ENCODE measurements at regions not wholly inside any gene's neighbourhood (a gene's known extent, or its start where the extent isn't known, plus 50 kb on each side); places are given as distances from the start of the nearest gene placed in this dataset.

GRCh38 chrX:21174439-21174838 is 199.8 kb upstream of the CNKSR2 start:
- H3K27ac ChIP-seq (replicated peaks) = no peak overlapping the region
- no peak for TF ChIP-seq CTCF (IDR thresholded peaks at IDR 0.05; ENCODE audit: borderline replicate concordance)
- no peak for DNase-seq
- no peaks in the 10 kb centered on the region for H3K4me1 ChIP-seq
- H3K27me3 ChIP-seq (ENCODE audit: low read depth) = no peaks in the 10 kb centered on the region
- intact Hi-C loops (cut with micrococcal nuclease) = no loop called here
- H3K4me3 ChIP-seq = no peak overlapping the region
- no peaks in the 10 kb centered on the region for H3K9me3 ChIP-seq (replicated peaks)
- H3K36me3 ChIP-seq = no peaks in the 10 kb centered on the region

- intact Hi-C loops (cut with micrococcal nuclease) = no loop called here
Observed at GRCh38 chrX:21176921-21177571, 197.2 kb upstream of the CNKSR2 start.

GRCh38 chrX:21181232-21181853 is 192.9 kb upstream of the CNKSR2 start:
- DNase-seq = no peak
- no peak for TF ChIP-seq CTCF (IDR thresholded peaks at IDR 0.05; ENCODE audit: borderline replicate concordance)
- no peaks in the 10 kb centered on the region for H3K27me3 ChIP-seq (ENCODE audit: low read depth)
- no peaks in the 10 kb centered on the region for H3K36me3 ChIP-seq
- intact Hi-C loops (cut with micrococcal nuclease) = no loop called here
- no peak overlapping the region for H3K27ac ChIP-seq (replicated peaks)
- no peak overlapping the region for H3K4me3 ChIP-seq
- no peaks in the 10 kb centered on the region for H3K4me1 ChIP-seq
- H3K9me3 ChIP-seq (replicated peaks) = no peaks in the 10 kb centered on the region

More at GRCh38 chrX:21176921-21177571, 197.2 kb upstream of the CNKSR2 start:
- no peak for DNase-seq
- Histone ChIP-seq H3K27me3 (ENCODE audit: low read depth) (no peaks in the 10 kb centered on the region), H3K9me3 (replicated peaks) (no peaks in the 10 kb centered on the region), H3K36me3 (no peaks in the 10 kb centered on the region), H3K4me3 (no peak overlapping the region), H3K27ac (replicated peaks) (no peak overlapping the region), H3K4me1 (no peaks in the 10 kb centered on the region)
- TF ChIP-seq CTCF (IDR thresholded peaks at IDR 0.05; ENCODE audit: borderline replicate concordance) = no peak

- intact Hi-C loops (cut with micrococcal nuclease) = no loop called here
- Histone ChIP-seq H3K4me1 (no peaks in the 10 kb centered on the region), H3K27me3 (ENCODE audit: low read depth) (no peaks in the 10 kb centered on the region), H3K36me3 (no peaks in the 10 kb centered on the region), H3K9me3 (replicated peaks) (peaks cover 15% of the 10 kb centered on the region), H3K27ac (replicated peaks) (no peak overlapping the region), H3K4me3 (no peak overlapping the region)
- DNase-seq = no peak
- TF ChIP-seq CTCF (IDR thresholded peaks at IDR 0.05; ENCODE audit: borderline replicate concordance) = no peak
Observed at GRCh38 chrX:21193196-21193595, 181.0 kb upstream of the CNKSR2 start.

- no peaks in the 10 kb centered on the region for H3K27me3 ChIP-seq (ENCODE audit: low read depth)
- TF ChIP-seq CTCF (IDR thresholded peaks at IDR 0.05; ENCODE audit: borderline replicate concordance) = no peak
- no peaks in the 10 kb centered on the region for H3K4me1 ChIP-seq
- H3K9me3 ChIP-seq (replicated peaks) = peaks cover 4% of the 10 kb centered on the region
- no peak for DNase-seq
- no peak overlapping the region for H3K4me3 ChIP-seq
- no peaks in the 10 kb centered on the region for H3K36me3 ChIP-seq
- H3K27ac ChIP-seq (replicated peaks) = no peak overlapping the region
- intact Hi-C loops (cut with micrococcal nuclease) = no loop called here
Observed at GRCh38 chrX:21194526-21194925, 179.7 kb upstream of the CNKSR2 start.

Data from left ventricle myocardium inferior (tissue), 1 donor.